HUES48 (cell line): ENCODE measurements at regions not wholly inside any gene's neighbourhood (a gene's known extent, or its start where the extent isn't known, plus 50 kb on each side); places are given as distances from the start of the nearest gene placed in this dataset.

Source experiments
- H3K27ac ChIP-seq: one replicate; pipeline ENCODE4 v1.7.0; 2013; ENCODE audit warnings: low read depth, low read length, inconsistent platforms
- H3K27me3 ChIP-seq: 2 replicates; pipeline ENCODE4 v1.6.1; 2013; ENCODE audit warnings: mild to moderate bottlenecking, low read length; ENCODE audit not compliant: control insufficient read depth, insufficient read depth
- H3K36me3 ChIP-seq: 2 replicates; pipeline ENCODE4 v1.6.1; 2013; ENCODE audit warnings: low read length; ENCODE audit not compliant: control insufficient read depth, insufficient read depth
- H3K4me1 ChIP-seq: 2 replicates; pipeline ENCODE4 v1.6.1; 2013; ENCODE audit warnings: mild to moderate bottlenecking, low read length; ENCODE audit not compliant: control insufficient read depth, insufficient read depth
- H3K4me3 ChIP-seq: 2 replicates; pipeline ENCODE4 v1.5.1; 2013; ENCODE audit warnings: mild to moderate bottlenecking, low read depth, low read length
- H3K9ac ChIP-seq: 2 replicates; pipeline ENCODE4 v1.6.1; 2013; ENCODE audit warnings: mild to moderate bottlenecking, low read depth, low read length, moderate library complexity
- H3K9me3 ChIP-seq: 2 replicates; pipeline ENCODE4 v1.6.1; 2013; ENCODE audit warnings: low read length; ENCODE audit not compliant: control insufficient read depth, insufficient read depth

DNA sequence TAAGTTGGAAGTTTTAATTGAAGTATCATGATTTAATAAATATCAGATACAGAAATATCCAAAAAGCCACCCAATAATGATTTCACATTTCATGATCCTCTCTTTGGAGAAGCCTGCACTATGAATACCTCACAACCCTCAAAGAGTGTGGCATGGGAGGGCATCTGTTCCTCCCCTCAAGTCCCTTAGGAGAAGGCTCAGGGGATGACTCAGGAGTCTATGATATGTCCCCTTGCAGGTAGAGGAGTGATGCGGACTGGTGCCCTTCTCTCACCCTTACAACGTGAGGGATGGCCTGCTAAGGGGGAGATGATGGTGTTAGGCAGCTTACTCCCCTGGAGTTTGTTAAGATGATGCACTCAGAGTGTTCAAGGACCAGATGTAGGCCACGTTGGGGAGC lies 303.3 kb upstream of the DUSP10 start:
- Histone ChIP-seq H3K4me1 (no peaks in the 10 kb centered on the region), H3K4me3 (no peak overlapping the region), H3K9me3 (no peaks in the 10 kb centered on the region), H3K36me3 (no peaks in the 10 kb centered on the region), H3K27ac (no peak overlapping the region), H3K27me3 (no peaks in the 10 kb centered on the region), H3K9ac (no peak overlapping the region)

DNA sequence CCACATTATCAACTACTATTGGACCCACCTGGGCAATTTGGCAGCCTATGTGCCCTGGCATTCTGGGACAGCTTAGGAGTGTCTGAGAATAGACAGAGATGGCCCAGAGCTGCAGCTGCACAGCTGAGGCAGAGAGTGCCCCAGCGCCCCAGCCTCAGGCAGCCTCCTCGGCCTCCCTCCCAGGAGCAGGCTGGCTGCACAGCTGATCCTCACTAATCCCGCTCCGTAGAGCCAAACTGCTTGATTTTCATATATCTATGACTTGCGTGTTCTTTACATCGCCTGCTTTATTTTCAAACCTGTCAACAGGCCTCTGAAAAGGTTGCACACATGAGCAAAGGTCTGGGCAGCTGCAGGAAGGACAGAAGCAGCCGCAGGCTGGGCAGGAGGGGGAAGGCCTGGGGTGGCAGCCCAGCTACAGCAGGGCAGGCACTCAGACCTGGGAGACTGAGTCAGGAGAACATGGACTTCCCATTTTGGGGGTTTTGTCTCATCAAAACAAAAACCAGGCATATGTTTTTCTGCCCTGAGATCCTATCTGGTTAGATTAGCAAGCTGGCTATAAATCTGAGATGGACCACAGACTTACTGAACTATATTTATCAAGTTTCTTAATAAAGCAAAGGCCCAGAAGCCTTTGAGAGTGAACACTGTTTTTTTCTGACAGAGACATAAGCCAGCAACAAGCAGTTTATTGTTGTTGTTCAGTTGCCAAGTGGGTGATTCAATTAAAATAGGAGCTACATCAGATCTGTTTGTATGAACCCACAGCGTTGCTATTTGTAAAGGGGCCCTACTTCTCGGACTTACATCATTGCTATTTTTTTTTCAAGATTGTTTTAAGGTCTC lies 301.8 kb upstream of the DUSP10 start:
- Histone ChIP-seq H3K36me3 (no peaks in the 10 kb centered on the region), H3K9ac (no peak overlapping the region), H3K4me1 (no peaks in the 10 kb centered on the region), H3K9me3 (no peaks in the 10 kb centered on the region), H3K27me3 (no peaks in the 10 kb centered on the region), H3K4me3 (no peak overlapping the region), H3K27ac (no peak overlapping the region)

DNA sequence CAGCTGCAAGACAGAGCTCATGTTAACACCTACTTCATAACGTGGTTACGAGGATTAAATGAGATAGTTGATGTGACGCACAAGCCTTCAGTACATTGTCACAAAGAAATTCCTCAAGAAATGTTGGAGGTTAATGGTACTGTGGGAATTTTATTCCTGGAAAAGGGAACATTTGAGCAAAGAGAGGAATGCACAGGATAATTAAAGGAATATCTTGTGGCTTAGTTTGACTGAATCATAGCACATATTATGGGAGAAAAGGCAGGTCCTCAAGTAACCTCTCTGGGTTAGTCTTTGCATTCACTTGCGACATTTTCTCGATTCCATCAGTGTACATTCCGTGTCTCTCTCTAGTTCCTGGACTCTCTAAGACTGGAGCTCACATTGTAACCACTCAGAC lies 300.2 kb upstream of the DUSP10 start:
- H3K27ac ChIP-seq, result no peak overlapping the region
- no peaks in the 10 kb centered on the region for H3K9me3 ChIP-seq
- no peaks in the 10 kb centered on the region for H3K4me1 ChIP-seq
- no peak overlapping the region for H3K9ac ChIP-seq
- H3K4me3 ChIP-seq, result no peak overlapping the region
- H3K27me3 ChIP-seq, result no peaks in the 10 kb centered on the region
- no peaks in the 10 kb centered on the region for H3K36me3 ChIP-seq

DNA sequence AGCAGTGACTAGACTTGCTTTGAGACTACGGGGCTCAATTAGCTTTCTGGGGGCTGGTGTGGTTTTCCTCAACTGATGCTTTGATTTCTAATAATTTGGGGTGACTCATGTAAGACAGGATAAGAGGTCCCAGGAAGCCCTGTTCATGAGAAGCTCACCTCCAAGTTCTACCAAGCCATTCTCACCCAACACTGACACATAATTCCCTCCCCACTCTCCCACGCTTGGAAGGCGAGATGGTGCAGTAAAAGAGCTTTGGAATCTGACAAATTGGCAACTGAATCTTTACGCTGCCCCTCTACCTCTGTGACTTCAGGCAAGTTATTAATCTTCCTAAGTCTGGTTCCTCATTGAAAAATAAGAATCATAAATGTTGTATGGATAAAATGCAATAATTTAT lies 299.1 kb upstream of the DUSP10 start:
- Histone ChIP-seq H3K27ac (no peak overlapping the region), H3K9ac (no peak overlapping the region), H3K4me3 (no peak overlapping the region), H3K4me1 (no peaks in the 10 kb centered on the region), H3K9me3 (no peaks in the 10 kb centered on the region), H3K36me3 (no peaks in the 10 kb centered on the region), H3K27me3 (no peaks in the 10 kb centered on the region)

DNA sequence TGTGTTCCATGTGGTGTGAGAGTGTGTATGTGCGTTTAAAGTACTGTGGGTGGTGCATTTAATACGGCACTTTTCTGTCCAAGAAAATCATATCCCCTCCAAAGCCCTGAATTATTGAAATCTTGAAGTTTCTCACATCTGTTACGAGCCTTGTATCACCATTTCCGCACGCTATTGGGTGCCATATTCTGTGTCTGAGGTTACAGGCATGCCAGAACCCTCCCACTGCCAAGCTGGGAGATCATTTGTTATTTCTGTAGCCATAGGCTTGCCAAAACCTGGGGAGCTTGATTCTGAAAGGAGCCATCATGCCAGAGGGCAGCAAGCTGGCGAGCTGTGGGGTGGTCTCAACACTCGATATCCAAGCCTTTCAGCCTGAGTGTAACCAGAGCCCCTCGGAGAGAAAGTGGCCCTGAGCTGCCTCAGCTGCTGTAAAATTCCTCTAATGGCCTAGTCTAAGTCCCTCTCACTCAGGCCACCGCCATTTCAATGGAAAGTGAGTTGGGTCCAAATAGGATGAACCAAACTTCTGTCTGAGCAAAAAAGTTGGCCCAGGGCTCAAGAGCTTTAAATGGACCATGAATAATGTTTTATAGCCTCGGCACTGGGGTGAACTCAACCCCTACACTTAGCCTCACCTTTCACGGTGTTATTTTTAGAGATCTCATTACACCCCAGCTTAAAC lies 298.4 kb upstream of the DUSP10 start:
- Histone ChIP-seq H3K27me3 (no peaks in the 10 kb centered on the region), H3K4me1 (no peaks in the 10 kb centered on the region), H3K9ac (no peak overlapping the region), H3K4me3 (no peak overlapping the region), H3K9me3 (no peaks in the 10 kb centered on the region), H3K27ac (no peak overlapping the region), H3K36me3 (no peaks in the 10 kb centered on the region)

DNA sequence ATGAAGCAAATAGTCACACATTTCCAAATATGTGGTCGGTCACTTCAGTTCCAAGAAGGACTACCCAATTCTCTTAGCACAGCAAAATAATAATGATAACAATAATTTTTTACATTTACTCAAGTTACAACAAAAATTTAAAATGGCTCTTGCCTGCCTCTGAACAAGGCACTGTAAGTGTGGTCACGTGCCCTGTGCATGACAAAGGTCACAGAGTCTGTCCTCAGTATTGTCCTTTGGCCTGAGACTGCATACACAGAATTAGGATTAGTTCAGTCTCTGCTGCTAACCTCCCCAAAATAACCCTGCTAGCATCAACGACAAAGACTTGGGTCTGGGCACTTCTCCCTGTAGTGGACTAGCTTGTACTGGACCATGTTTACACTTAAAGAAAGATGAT lies 297.1 kb upstream of the DUSP10 start:
- Histone ChIP-seq H3K27me3 (no peaks in the 10 kb centered on the region), H3K4me3 (no peak overlapping the region), H3K9me3 (no peaks in the 10 kb centered on the region), H3K27ac (no peak overlapping the region), H3K36me3 (no peaks in the 10 kb centered on the region), H3K4me1 (no peaks in the 10 kb centered on the region), H3K9ac (no peak overlapping the region)

DNA sequence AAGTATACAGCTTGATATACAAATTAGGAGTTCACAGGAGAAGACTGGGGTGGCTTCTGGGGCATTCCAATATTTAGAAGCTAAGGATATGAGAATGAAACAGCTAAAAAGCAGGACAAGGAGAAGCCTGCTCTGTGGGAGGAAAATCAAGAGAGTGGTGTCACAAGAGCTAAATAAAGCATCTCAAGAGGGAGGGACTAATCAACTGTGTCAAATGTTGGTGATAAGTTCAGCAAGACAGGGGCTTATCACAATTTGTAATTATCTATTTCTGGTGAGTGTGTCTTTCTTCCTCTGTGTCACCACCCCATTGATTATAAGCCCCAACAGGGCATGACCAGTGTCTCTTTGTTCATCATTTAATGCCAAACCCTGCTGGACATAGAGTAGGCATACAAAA lies 295.8 kb upstream of the DUSP10 start:
- no peaks in the 10 kb centered on the region for H3K4me1 ChIP-seq
- H3K9me3 ChIP-seq, result no peaks in the 10 kb centered on the region
- H3K9ac ChIP-seq, result no peak overlapping the region
- H3K27me3 ChIP-seq, result no peaks in the 10 kb centered on the region
- H3K36me3 ChIP-seq, result no peaks in the 10 kb centered on the region
- H3K27ac ChIP-seq, result no peak overlapping the region
- H3K4me3 ChIP-seq, result no peak overlapping the region

DNA sequence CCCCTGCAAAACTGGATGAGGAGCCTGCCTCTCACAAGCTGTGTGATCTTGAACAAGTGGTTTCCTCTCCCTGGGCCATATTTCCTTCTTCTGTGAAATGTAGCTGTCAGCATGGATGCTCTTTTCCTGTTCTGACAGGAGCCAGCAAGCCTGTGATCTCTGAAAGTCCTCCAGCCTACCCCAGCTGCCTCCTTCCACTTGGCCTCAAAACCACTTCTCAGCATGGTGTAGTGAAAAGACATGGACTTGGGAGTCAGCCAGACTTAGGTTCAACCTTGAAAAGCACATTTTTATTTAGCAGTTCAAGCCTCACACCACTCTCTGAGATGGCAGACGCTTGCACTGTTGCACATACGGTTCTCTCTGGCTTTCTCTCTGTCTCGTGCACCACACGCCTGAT lies 292.9 kb upstream of the DUSP10 start:
- Histone ChIP-seq H3K36me3 (no peaks in the 10 kb centered on the region), H3K9ac (no peak overlapping the region), H3K4me3 (no peak overlapping the region), H3K4me1 (no peaks in the 10 kb centered on the region), H3K27ac (no peak overlapping the region), H3K9me3 (no peaks in the 10 kb centered on the region), H3K27me3 (no peaks in the 10 kb centered on the region)

DNA sequence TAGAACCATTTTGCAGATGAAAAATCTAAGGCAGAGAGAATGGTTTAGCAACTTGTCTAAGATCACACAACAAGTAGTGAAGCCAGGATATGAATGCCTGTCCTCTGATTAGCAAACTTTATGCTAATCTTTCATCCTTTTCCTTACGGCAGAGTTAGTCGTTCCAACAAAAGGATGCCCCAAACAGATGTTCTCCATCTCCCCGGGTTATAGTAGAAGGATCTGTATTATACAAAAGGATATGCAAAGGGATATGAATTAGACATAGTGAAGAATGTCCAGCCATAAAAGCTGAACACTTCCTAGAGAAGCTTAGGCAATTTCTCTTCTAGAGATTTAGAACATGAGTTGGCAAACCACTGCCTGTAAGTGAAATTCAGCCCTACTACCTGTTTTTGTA lies 291.6 kb upstream of the DUSP10 start:
- Histone ChIP-seq H3K4me3 (no peak overlapping the region), H3K36me3 (no peaks in the 10 kb centered on the region), H3K4me1 (no peaks in the 10 kb centered on the region), H3K27ac (no peak overlapping the region), H3K9me3 (no peaks in the 10 kb centered on the region), H3K27me3 (no peaks in the 10 kb centered on the region), H3K9ac (no peak overlapping the region)

DNA sequence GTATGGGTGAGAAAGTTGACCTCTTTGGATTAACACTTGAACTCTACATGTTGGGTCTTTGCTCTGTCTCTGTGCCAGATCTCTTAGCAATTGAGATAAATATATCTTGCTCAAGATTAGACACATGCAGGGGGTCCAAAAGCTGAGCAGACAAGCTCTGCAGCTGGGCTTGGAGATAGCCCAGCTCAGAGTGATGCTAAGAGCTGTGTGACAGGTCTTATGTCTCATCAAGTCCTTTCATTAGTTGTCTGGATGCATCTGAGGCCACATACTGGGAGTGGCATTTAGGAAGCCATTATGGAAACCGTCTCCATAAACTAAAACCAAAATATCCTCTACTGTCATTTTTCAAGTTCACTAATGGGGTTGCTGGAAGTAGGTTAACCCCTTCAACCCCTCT lies 289.4 kb upstream of the DUSP10 start:
- Histone ChIP-seq H3K9ac (no peak overlapping the region), H3K4me1 (no peaks in the 10 kb centered on the region), H3K27ac (no peak overlapping the region), H3K4me3 (no peak overlapping the region), H3K27me3 (no peaks in the 10 kb centered on the region), H3K36me3 (no peaks in the 10 kb centered on the region), H3K9me3 (no peaks in the 10 kb centered on the region)

DNA sequence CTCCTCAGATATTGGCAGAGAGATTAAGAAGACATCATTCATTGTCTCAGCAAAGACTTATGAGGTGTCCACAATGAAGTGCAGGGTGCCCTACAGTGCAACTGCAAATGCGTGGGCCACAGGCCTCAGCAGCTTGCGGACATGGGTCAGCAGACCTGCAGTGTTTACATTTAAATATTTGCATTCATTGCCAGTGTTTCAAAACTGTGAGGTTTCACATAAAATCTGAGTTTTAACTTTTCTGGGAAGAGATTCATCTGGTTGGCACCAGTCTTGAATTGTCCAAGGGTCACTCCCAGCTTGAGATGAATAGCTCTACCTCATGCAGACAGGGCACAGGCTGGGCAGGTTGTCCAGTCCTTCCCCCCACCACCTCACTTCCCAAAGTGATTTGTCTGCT lies 286.8 kb upstream of the DUSP10 start:
- H3K9ac ChIP-seq, result no peak overlapping the region
- H3K4me3 ChIP-seq, result no peak overlapping the region
- H3K9me3 ChIP-seq, result no peaks in the 10 kb centered on the region
- H3K36me3 ChIP-seq, result no peaks in the 10 kb centered on the region
- no peaks in the 10 kb centered on the region for H3K4me1 ChIP-seq
- no peaks in the 10 kb centered on the region for H3K27me3 ChIP-seq
- H3K27ac ChIP-seq, result no peak overlapping the region
